MM.1S (cell line): ENCODE measurements at regions not wholly inside any gene's neighbourhood (a gene's known extent, or its start where the extent isn't known, plus 50 kb on each side); places are given as distances from the start of the nearest gene placed in this dataset.

ENCODE experiments used
- CTCF ChIP-seq: fragments of 300-600 bp; sonication (generic); IDR thresholded peaks from 2 replicates; pipeline ENCODE4 v1.5.1; 2016; ENCODE audit warnings: antibody characterized with exemption, low read length, mixed read lengths
- EZH2 ChIP-seq: fragments of 300-600 bp; sonication (generic); optimal IDR thresholded peaks from 2 replicates; pipeline ENCODE3; 2017; ENCODE audit warnings: low read depth, mild to moderate bottlenecking, antibody characterized with exemption, low read length, mixed read lengths
- EZH2phosphoT487 ChIP-seq: fragments of 300-600 bp; sonication (generic); IDR thresholded peaks from 2 replicates; pipeline ENCODE4 v1.6.1; 2018; ENCODE audit warnings: antibody characterized with exemption, low read length

GRCh38 chrX:810186-810585 is 179.6 kb downstream of the SHOX start:
- TF ChIP-seq CTCF = no peak
- TF ChIP-seq EZH2 = no peak
- TF ChIP-seq EZH2phosphoT487 = no peak
